Stimulated activated memory B cell treated with anti-CD40 and anti-IgM and Interleukin-4, amounts not matched to agents 10 μg/mL and 1 μg/mL and 100 μg/mL, for 72 hours (primary cell): ENCODE measurements at regions not wholly inside any gene's neighbourhood (a gene's known extent, or its start where the extent isn't known, plus 50 kb on each side); places are given as distances from the start of the nearest gene placed in this dataset.

Experiments used
- ATAC-seq: fragments of 150-1000 bp; cut with Tn5 transposase; 2 replicates; pipeline ENCODE4 v1.10.0; 2021
- H3K27ac Mint-ChIP-seq: one replicate; pipeline ENCODE4 v1.8.0; 2022; ENCODE audit warnings: mild to moderate bottlenecking, mixed read lengths
- H3K27me3 Mint-ChIP-seq: one replicate; pipeline ENCODE4 v1.8.0; 2022; ENCODE audit warnings: mixed read lengths
- H3K36me3 Mint-ChIP-seq: one replicate; pipeline ENCODE4 v1.8.0; 2022; ENCODE audit warnings: mixed read lengths
- H3K4me1 Mint-ChIP-seq: one replicate; pipeline ENCODE4 v1.8.0; 2022; ENCODE audit warnings: mixed read lengths
- H3K4me3 Mint-ChIP-seq: one replicate; pipeline ENCODE4 v1.8.0; 2022; ENCODE audit warnings: mild to moderate bottlenecking, moderate library complexity, mixed read lengths
- H3K9me3 Mint-ChIP-seq: one replicate; pipeline ENCODE4 v1.8.0; 2022; ENCODE audit warnings: mixed read lengths

GRCh38 chr6:62889240-62889639 lies 322.0 kb upstream of the FKBP1C start:
- H3K27ac Mint-ChIP-seq = no peak overlapping the region
- H3K4me3 Mint-ChIP-seq = no peak overlapping the region
- H3K36me3 Mint-ChIP-seq = no peaks in the 10 kb centered on the region
- no peaks in the 10 kb centered on the region for H3K27me3 Mint-ChIP-seq
- no peaks in the 10 kb centered on the region for H3K4me1 Mint-ChIP-seq
- no peaks in the 10 kb centered on the region for H3K9me3 Mint-ChIP-seq
- ATAC-seq = no peak

- no peaks in the 10 kb centered on the region for H3K36me3 Mint-ChIP-seq
- H3K9me3 Mint-ChIP-seq = no peaks in the 10 kb centered on the region
- ATAC-seq = no peak
- H3K27me3 Mint-ChIP-seq = no peaks in the 10 kb centered on the region
- H3K4me1 Mint-ChIP-seq = no peaks in the 10 kb centered on the region
- no peak overlapping the region for H3K4me3 Mint-ChIP-seq
- H3K27ac Mint-ChIP-seq = no peak overlapping the region
These were observed 320.1 kb upstream of the FKBP1C start for GRCh38 chr6:62891065-62891647.

GRCh38 chr6:62894114-62894513 lies 317.2 kb upstream of the FKBP1C start:
- ATAC-seq = no peak
- Mint-ChIP-seq H3K9me3 (no peaks in the 10 kb centered on the region), H3K27ac (no peak overlapping the region), H3K36me3 (no peaks in the 10 kb centered on the region), H3K4me3 (no peak overlapping the region), H3K27me3 (no peaks in the 10 kb centered on the region), H3K4me1 (no peaks in the 10 kb centered on the region)

GRCh38 chr6:62903266-62903665 lies 308.0 kb upstream of the FKBP1C start:
- H3K4me3 Mint-ChIP-seq = no peak overlapping the region
- H3K36me3 Mint-ChIP-seq = no peaks in the 10 kb centered on the region
- no peaks in the 10 kb centered on the region for H3K27me3 Mint-ChIP-seq
- H3K27ac Mint-ChIP-seq = no peak overlapping the region
- peaks cover 3% of the 10 kb centered on the region for H3K9me3 Mint-ChIP-seq
- no peak for ATAC-seq
- H3K4me1 Mint-ChIP-seq = no peaks in the 10 kb centered on the region

- no peaks in the 10 kb centered on the region for H3K4me1 Mint-ChIP-seq
- H3K4me3 Mint-ChIP-seq = no peak overlapping the region
- no peaks in the 10 kb centered on the region for H3K27me3 Mint-ChIP-seq
- ATAC-seq = no peak
- no peaks in the 10 kb centered on the region for H3K36me3 Mint-ChIP-seq
- H3K27ac Mint-ChIP-seq = no peak overlapping the region
- peaks cover 3% of the 10 kb centered on the region for H3K9me3 Mint-ChIP-seq
These were observed 306.6 kb upstream of the FKBP1C start for GRCh38 chr6:62904687-62905086.

- Mint-ChIP-seq H3K4me1 (no peaks in the 10 kb centered on the region), H3K27me3 (no peaks in the 10 kb centered on the region), H3K27ac (no peak overlapping the region), H3K4me3 (no peak overlapping the region), H3K9me3 (peaks cover 6% of the 10 kb centered on the region), H3K36me3 (no peaks in the 10 kb centered on the region)
- ATAC-seq = no peak
These were observed 296.7 kb upstream of the FKBP1C start for GRCh38 chr6:62914530-62914929.

GRCh38 chr6:62923728-62924127 lies 287.5 kb upstream of the FKBP1C start:
- H3K4me3 Mint-ChIP-seq = no peak overlapping the region
- no peaks in the 10 kb centered on the region for H3K4me1 Mint-ChIP-seq
- no peak overlapping the region for H3K27ac Mint-ChIP-seq
- no peaks in the 10 kb centered on the region for H3K36me3 Mint-ChIP-seq
- no peaks in the 10 kb centered on the region for H3K9me3 Mint-ChIP-seq
- no peaks in the 10 kb centered on the region for H3K27me3 Mint-ChIP-seq
- ATAC-seq = no peak

- Mint-ChIP-seq H3K4me3 (no peak overlapping the region), H3K4me1 (no peaks in the 10 kb centered on the region), H3K9me3 (peaks cover 4% of the 10 kb centered on the region), H3K36me3 (no peaks in the 10 kb centered on the region), H3K27ac (no peak overlapping the region), H3K27me3 (no peaks in the 10 kb centered on the region)
- ATAC-seq = no peak
These were observed 270.4 kb upstream of the FKBP1C start for GRCh38 chr6:62940848-62941247.

- H3K4me3 Mint-ChIP-seq = no peak overlapping the region
- no peak for ATAC-seq
- H3K27me3 Mint-ChIP-seq = no peaks in the 10 kb centered on the region
- no peaks in the 10 kb centered on the region for H3K4me1 Mint-ChIP-seq
- H3K36me3 Mint-ChIP-seq = no peaks in the 10 kb centered on the region
- H3K9me3 Mint-ChIP-seq = peaks cover 3% of the 10 kb centered on the region
- H3K27ac Mint-ChIP-seq = no peak overlapping the region
These were observed 269.3 kb upstream of the FKBP1C start for GRCh38 chr6:62942000-62942399.

GRCh38 chr6:62968834-62969233 lies 242.4 kb upstream of the FKBP1C start:
- Mint-ChIP-seq H3K4me1 (no peaks in the 10 kb centered on the region), H3K27ac (no peak overlapping the region), H3K4me3 (no peak overlapping the region), H3K36me3 (no peaks in the 10 kb centered on the region), H3K27me3 (no peaks in the 10 kb centered on the region), H3K9me3 (no peaks in the 10 kb centered on the region)
- no peak for ATAC-seq

GRCh38 chr6:62971976-62972658 lies 239.2 kb upstream of the FKBP1C start:
- Mint-ChIP-seq H3K9me3 (no peaks in the 10 kb centered on the region), H3K36me3 (no peaks in the 10 kb centered on the region), H3K4me3 (no peak overlapping the region), H3K27me3 (no peaks in the 10 kb centered on the region), H3K4me1 (no peaks in the 10 kb centered on the region), H3K27ac (no peak overlapping the region)
- ATAC-seq = no peak

- Mint-ChIP-seq H3K27me3 (no peaks in the 10 kb centered on the region), H3K4me1 (no peaks in the 10 kb centered on the region), H3K27ac (no peak overlapping the region), H3K4me3 (no peak overlapping the region), H3K36me3 (no peaks in the 10 kb centered on the region), H3K9me3 (peaks cover 3% of the 10 kb centered on the region)
- ATAC-seq = no peak
These were observed 236.8 kb upstream of the FKBP1C start for GRCh38 chr6:62974452-62974851.

GRCh38 chr6:62976566-62976965 lies 234.7 kb upstream of the FKBP1C start:
- ATAC-seq = no peak
- H3K4me3 Mint-ChIP-seq = no peak overlapping the region
- no peaks in the 10 kb centered on the region for H3K36me3 Mint-ChIP-seq
- no peaks in the 10 kb centered on the region for H3K27me3 Mint-ChIP-seq
- H3K27ac Mint-ChIP-seq = no peak overlapping the region
- H3K4me1 Mint-ChIP-seq = no peaks in the 10 kb centered on the region
- H3K9me3 Mint-ChIP-seq = peaks cover 3% of the 10 kb centered on the region

- Mint-ChIP-seq H3K9me3 (peaks cover 3% of the 10 kb centered on the region), H3K27me3 (no peaks in the 10 kb centered on the region), H3K4me1 (no peaks in the 10 kb centered on the region), H3K36me3 (no peaks in the 10 kb centered on the region), H3K4me3 (no peak overlapping the region), H3K27ac (no peak overlapping the region)
- ATAC-seq = no peak
These were observed 232.3 kb upstream of the FKBP1C start for GRCh38 chr6:62978920-62979319.

- Mint-ChIP-seq H3K27ac (no peak overlapping the region), H3K36me3 (no peaks in the 10 kb centered on the region), H3K27me3 (no peaks in the 10 kb centered on the region), H3K4me1 (no peaks in the 10 kb centered on the region), H3K4me3 (no peak overlapping the region), H3K9me3 (peaks cover 3% of the 10 kb centered on the region)
- ATAC-seq = no peak
These were observed 231.2 kb upstream of the FKBP1C start for GRCh38 chr6:62980093-62980492.

- no peaks in the 10 kb centered on the region for H3K4me1 Mint-ChIP-seq
- H3K36me3 Mint-ChIP-seq = no peaks in the 10 kb centered on the region
- no peak overlapping the region for H3K27ac Mint-ChIP-seq
- ATAC-seq = no peak
- H3K27me3 Mint-ChIP-seq = no peaks in the 10 kb centered on the region
- H3K9me3 Mint-ChIP-seq = peaks cover 3% of the 10 kb centered on the region
- no peak overlapping the region for H3K4me3 Mint-ChIP-seq
These were observed 230.5 kb upstream of the FKBP1C start for GRCh38 chr6:62980724-62981123.
